ACHN (cell line): ENCODE measurements at regions not wholly inside any gene's neighbourhood (a gene's known extent, or its start where the extent isn't known, plus 50 kb on each side); places are given as distances from the start of the nearest gene placed in this dataset.

Source experiments
- DNase-seq: peaks from one replicate; pipeline ENCODE4 v3.0.0-alpha.2; 2015
- in situ Hi-C: cut with HindIII; loops from 2 replicates; pipeline ENCODE4 v1.10.0; 2017; ENCODE audit warnings: low sequenced_read_pairs, low pct_ligation_motif_present, low pct_unique_long_range_greater_than_20kb

GRCh38 chr2:17272652-17273525 lies 245.4 kb downstream of the RAD51AP2 start:
- in situ Hi-C loops, result no loop called here
- DNase-seq, result no peak

DNA sequence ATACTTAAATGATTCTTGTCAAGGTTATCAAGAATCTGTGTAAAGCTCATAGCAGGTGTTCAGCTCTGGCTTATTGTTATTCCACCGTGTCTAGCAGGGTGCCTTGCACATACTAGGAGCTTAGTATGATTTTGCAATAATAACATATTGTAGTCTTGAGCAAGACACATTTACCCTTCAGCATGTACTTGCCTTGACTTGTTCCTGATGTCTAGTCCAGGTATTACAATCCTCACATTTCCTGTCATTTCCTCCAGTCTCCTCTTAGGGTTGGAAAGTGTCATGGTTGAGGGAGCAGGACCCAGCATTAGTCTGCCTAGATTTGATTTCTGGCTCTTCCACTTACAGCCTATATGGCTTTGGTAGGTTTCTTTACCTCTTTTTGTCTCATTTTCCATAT lies 246.1 kb downstream of the RAD51AP2 start:
- in situ Hi-C loops, result no loop called here
- no peak for DNase-seq

DNA sequence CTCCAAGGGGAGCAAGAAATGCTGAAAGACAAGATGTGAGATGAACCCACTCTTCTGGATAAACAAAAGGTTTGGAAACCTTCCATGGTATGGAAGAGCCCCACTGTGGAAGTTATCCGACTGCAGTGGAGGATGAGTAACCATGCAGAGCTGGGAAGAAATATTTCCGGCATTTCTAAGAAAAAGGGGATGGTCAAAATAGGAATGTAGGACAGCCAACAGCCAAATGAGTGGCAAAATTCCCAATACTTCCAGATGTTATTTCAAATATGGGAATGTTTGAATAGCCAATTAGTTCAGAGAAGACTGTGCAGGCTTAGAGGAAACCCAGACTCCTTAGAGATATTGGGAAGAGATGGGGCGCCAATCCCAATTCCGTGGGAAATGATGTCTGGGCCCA lies 246.8 kb downstream of the RAD51AP2 start:
- in situ Hi-C loops, result no loop called here
- no peak for DNase-seq

DNA sequence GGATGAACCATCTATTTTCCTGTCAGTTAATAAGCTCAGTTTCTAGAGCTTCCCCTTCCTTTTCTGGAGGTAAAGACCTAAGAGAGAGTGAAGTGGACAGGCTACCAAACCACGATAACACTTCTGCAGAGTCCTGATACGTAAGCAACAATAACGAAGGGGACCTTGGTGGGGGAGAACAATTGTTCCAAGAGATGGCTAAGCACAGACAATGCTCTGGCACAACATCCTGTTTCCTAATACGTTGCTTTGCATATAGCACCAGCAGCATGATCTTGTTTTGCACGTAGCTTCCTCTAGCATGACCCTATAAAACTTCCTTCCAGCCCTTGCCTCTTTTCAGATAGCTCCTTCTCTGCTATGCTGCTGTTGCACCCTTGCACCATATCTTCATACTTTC lies 247.3 kb downstream of the RAD51AP2 start:
- no peak for DNase-seq
- in situ Hi-C loops, result no loop called here

DNA sequence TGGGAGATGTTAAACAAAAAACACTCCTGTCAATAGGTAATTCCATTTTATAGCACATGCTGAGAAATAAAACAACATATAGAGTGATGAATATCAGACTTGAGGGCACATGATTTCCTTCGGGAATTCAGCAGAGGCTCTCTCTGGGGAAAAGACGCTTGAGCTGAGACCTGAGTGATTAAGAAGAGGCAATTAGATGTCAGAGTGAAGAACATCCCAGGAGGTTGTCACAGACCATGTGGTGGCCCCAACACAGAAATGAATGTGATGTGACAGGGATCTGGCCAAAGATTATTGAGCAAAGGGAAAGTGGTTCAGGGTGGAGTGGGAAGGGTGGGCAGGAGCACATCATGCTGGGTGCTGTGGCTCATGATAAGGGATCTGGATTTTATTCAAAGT lies 254.7 kb downstream of the RAD51AP2 start:
- in situ Hi-C loops, result no loop called here
- DNase-seq, result no peak

- DNase-seq, result no peak
- in situ Hi-C loops, result no loop called here
Measured at GRCh38 chr2:17262854-17263569, 255.2 kb downstream of the RAD51AP2 start.

DNA sequence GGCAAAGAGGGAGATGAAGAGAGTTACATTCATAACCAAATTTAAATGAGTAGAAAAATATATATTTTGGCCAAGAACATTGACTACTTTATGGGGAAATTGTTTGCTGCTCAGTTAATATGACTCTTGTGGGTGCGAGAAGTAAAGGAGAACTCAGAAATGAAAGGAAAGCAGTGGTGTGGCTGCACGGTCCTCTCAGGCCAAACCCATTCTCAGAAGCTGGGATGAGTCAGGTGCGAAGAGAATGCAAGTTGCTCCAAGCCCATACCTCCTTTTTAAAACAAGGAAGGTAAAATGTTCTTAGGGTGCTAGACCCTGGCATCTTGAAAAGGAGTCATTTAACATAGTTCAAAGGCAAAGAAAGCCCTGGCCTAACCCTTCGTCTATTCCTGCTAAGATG lies 258.6 kb downstream of the RAD51AP2 start:
- in situ Hi-C loops, result no loop called here
- no peak for DNase-seq

GRCh38 chr2:17258861-17259260 lies 259.4 kb downstream of the RAD51AP2 start:
- DNase-seq, result no peak
- in situ Hi-C loops, result no loop called here

DNA sequence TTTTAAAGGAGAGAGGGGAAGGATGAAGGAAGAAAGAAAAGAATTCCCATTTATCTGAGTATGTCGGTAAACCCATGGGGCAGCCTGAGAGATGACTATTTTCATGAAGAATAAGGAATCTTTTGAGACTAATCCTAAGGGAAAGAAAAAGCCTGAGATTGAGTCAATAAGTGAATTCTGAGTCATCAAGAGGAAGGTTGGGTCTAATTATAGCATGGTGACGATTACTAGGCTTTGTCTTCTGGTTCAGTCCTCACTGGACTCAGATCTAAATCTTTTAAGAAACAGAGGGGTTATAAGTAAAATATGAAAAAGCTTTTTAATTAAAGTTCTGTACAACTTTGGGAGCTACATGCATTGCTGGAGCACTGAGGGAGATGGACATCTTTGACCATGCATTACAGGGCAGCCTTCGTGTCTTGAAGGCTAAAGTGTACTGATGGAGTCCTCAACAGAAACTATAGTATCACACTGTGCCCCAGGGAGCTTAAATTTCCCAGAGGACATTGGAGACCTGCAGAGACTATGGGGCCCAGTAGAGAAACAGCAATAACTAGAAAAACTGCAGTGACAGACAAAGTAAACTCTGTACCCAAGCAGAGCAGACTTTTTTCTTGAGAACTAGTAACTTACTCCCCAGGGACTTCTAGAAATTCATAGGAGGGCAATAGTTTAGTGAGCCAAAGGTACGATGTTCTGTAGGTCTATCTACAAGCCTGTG lies 260.9 kb downstream of the RAD51AP2 start:
- in situ Hi-C loops, result no loop called here
- no peak for DNase-seq

- in situ Hi-C loops, result no loop called here
- DNase-seq, result no peak
Measured at GRCh38 chr2:17255071-17255470, 263.2 kb downstream of the RAD51AP2 start.

DNA sequence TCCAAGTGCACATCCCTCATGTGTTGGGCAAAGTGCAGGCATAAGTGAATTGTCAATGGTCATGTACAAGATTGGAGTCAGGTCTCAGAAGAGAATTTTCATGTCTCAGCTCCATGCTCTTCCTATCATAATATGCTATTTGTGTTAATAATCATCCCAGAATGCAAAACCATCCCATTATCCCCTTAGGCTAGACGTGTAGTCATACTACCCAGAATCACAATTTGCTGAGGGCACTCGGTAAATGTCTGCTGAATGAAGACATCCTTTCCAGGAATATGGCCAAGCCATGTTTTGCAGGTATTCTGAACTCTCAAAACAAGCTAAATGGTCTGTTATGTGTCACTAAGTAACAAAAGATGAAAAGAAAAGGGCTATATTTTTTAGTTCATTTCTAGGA lies 263.8 kb downstream of the RAD51AP2 start:
- in situ Hi-C loops, result no loop called here
- no peak for DNase-seq

DNA sequence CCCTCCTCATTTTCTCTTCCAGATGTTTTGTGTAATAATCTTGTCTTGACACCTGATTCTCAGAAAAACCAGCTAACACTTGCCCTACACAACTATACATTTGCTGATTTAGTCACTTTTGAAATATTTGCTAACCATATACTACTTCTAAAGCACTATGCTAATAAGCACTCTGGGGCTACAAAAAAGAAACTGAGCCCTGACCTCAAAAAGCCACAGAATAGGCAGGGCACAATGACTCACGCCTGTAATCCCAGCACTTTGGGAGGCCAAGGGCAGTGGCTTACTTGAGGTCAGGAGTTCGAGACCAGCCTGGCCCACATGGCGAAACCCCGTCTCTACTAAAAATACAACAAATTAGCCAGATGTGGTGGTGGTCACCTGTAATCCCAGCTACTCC lies 266.0 kb downstream of the RAD51AP2 start:
- DNase-seq, result no peak
- in situ Hi-C loops, result no loop called here

GRCh38 chr2:17251171-17251570 lies 267.1 kb downstream of the RAD51AP2 start:
- in situ Hi-C loops, result no loop called here
- DNase-seq, result no peak

- in situ Hi-C loops, result no loop called here
- DNase-seq, result no peak
Measured at GRCh38 chr2:17249249-17249648, 269.0 kb downstream of the RAD51AP2 start.

DNA sequence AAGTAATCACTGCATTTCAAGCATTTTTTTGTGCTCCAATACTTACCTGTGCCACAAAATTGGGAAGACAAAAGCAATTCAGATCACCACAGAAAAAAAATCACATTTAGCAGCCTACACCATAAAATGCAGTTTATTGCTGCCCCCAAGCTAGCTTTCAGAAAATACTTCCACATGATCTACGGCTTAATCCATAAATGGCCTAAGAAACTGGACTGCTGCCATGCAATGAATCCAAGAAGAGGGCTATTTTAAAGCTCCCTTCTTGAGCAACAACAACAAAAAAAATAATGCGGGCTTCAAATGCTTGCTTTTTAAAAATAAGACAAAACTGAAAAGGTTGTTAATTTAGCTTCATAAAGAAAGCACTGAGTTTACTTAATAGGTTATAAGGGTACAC lies 272.3 kb downstream of the RAD51AP2 start:
- in situ Hi-C loops, result no loop called here
- DNase-seq, result no peak

DNA sequence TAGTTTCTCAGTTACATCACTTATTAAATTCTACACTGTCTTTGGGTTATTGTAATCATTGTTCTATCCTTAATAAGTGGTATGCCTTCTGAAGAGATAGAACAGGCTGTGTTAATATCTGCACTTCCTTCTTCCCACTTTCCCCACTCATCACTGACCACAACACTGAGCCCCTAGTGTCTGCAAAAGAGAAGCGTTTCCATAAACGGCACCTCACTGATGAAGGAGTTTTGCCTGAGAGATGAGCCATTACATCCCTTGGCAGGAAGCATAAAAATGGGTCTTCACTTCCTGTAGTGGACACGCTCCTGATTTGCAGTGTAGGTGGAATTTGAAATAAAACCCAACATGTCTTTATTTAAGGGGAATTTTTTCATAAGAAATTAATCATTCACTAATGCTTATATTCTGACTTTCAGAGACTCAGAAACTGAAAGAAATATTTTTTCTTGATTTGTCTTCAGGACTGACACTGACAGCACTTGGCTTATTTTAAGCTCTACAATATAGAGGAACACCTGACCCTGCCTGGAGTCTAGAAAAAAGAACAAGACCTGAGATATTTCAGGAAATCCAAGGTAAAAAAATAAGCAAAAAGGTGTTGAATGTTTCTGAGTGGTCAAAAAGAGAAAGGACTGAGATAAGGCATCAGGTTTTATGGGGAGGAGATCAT lies 275.3 kb downstream of the RAD51AP2 start:
- DNase-seq, result no peak
- in situ Hi-C loops, result no loop called here

GRCh38 chr2:17239550-17239949 lies 278.7 kb downstream of the RAD51AP2 start:
- DNase-seq, result no peak
- in situ Hi-C loops, result no loop called here

DNA sequence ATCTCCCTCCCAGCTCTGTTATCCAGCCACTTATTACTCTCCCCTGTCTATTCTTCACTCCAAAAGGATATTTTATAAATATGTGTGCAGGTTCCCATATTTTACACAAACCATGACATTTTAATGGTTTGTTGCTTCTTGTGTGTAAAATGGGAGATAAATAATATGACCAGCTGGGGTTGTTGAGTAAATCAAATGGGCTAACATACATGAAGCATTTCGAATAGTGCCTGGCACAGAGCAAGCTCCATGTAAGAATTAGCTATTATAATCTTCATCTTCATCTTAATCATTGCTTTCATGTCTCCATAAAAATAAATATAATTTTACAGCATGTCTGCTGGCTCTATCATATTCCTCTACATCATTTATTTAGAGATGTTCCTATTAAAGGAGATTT lies 283.1 kb downstream of the RAD51AP2 start:
- DNase-seq, result no peak
- in situ Hi-C loops, result no loop called here
